Pancreas (tissue), 10 donors: ENCODE measurements at regions not wholly inside any gene's neighbourhood (a gene's known extent, or its start where the extent isn't known, plus 50 kb on each side); places are given as distances from the start of the nearest gene placed in this dataset.

Source experiments
- ATAC-seq, 4 donors: fragments of 200-7000 bp; cut with Tn5 transposase; one replicate each; pipeline versions ENCODE4 v1.8.0 to v1.9.1; 2020; ENCODE audit warnings: mild to moderate bottlenecking in 4 of 4, moderate library complexity in 4 of 4
- DNase-seq, 6 donors: peaks; one replicate each; pipeline ENCODE4 v3.0.0-alpha.2; 2020
- FAIRE-seq: peaks from 2 replicates; lab custom pipeline; 2012; peaks lifted over from hg19 to GRCh38; lab: Jason Lieb, UNC
- H3K27ac ChIP-seq, 4 donors: fragments of 200-600 bp; sonication (generic); 1 replicate in 3 of 4; 2 replicates in 1 of 4; pipeline versions ENCODE4 v1.5.0 to v1.8.0; 2020
- H3K27me3 ChIP-seq, 4 donors: fragments of 200-600 bp; one replicate each; pipeline ENCODE4 v1.8.0; 2021
- H3K36me3 ChIP-seq, 3 donors: fragments of 200-600 bp; sonication (generic) in 1 of 3; one replicate each; pipeline versions ENCODE4 v1.5.0 to v1.8.0; 2020 to 2021
- H3K4me1 ChIP-seq, 3 donors: fragments of 200-600 bp; one replicate each; pipeline ENCODE4 v1.8.0; 2021
- H3K4me3 ChIP-seq, 4 donors: fragments of 200-600 bp; sonication (generic) in 2 of 4; one replicate each; pipeline versions ENCODE4 v1.5.0 to v1.8.0; 2020 to 2021
- H3K9me3 ChIP-seq, 4 donors: fragments of 200-600 bp; one replicate each; pipeline ENCODE4 v1.8.0; 2021
- CTCF ChIP-seq, 4 donors: fragments of 200-600 bp; sonication (generic) in 3 of 4; IDR thresholded peaks; one replicate each; pipeline versions ENCODE4 v1.5.0 to v1.8.0; 2021; ENCODE audit warnings: antibody characterized with exemption in 4 of 4
- WGBS, 2 donors: extraction: QIAGEN DNeasy Blood & Tissue Kit; methylation state at CpG; one replicate each; pipeline ENCODE4 v1.1.7; 2013; 5-methylcytosine and 5-hydroxymethylcytosine counted together
- intact Hi-C, 3 donors: fragments of 100-400 bp; cut with DNase I; formaldehyde crosslinking; loops; one replicate each; pipeline versions ENCODE4 v1.11.1 to v1.14.2; 2022
- donor health status: healthy with polysubstance abuse.
- donor health status: DM: no; HTN: no; CAD: no; lungs with moderate emphysema.
- donor health status: DM: no; HTN: no; CAD: no.
- donor health status: control.
- donor health status: control.
- donor health status: Bipolar disorder and iron deficiency.
- donor health status: DM: yes; HTN: yes; CAD: no.
- donor health status: DM: no; HTN: no; CAD: no.
- donor health status: DM: no; HTN: no; CAD: no.
- donor health status: DM: yes; HTN: yes; CAD: no.

GRCh38 chr1:50292276-50292675 lies 131.0 kb downstream of the DMRTA2 start:
- ATAC-seq (no peak), DNase-seq (no peak), FAIRE-seq (no peak)
- no peaks in the 10 kb centered on the region for H3K9me3 ChIP-seq
- no peak overlapping the region for H3K4me3 ChIP-seq
- H3K27me3 ChIP-seq = no peaks in the 10 kb centered on the region
- intact Hi-C loops = no loop called here
- H3K36me3 ChIP-seq = no peaks in the 10 kb centered on the region
- 64 to 68% methylated on average over 9 of the region's 9 CpGs for WGBS, 2 donors
- H3K4me1 ChIP-seq = no peaks in the 10 kb centered on the region
- TF ChIP-seq CTCF (IDR thresholded peaks at IDR 0.05) = no peak
- no peak overlapping the region for H3K27ac ChIP-seq

GRCh38 chr1:50289495-50289894 lies 133.7 kb downstream of the DMRTA2 start:
- Histone ChIP-seq H3K9me3 (no peaks in the 10 kb centered on the region), H3K27me3 (no peaks in the 10 kb centered on the region), H3K36me3 (no peaks in the 10 kb centered on the region), H3K27ac (no peak overlapping the region), H3K4me1 (no peaks in the 10 kb centered on the region), H3K4me3 (no peak overlapping the region)
- ATAC-seq (no peak), DNase-seq (no peak), FAIRE-seq (no peak)
- intact Hi-C loops = no loop called here
- no peak for TF ChIP-seq CTCF (IDR thresholded peaks at IDR 0.05)
- WGBS, 2 donors = 86% methylated on average over 3 of the region's 3 CpGs

- TF ChIP-seq CTCF (IDR thresholded peaks at IDR 0.05) = no peak
- H3K27me3 ChIP-seq = no peaks in the 10 kb centered on the region
- no peaks in the 10 kb centered on the region for H3K36me3 ChIP-seq
- DNase-seq (peak in 1 of 6 donors; percentile 20), FAIRE-seq (no peak), ATAC-seq (peak in 1 of 4 donors; percentile 45)
- 13 to 15% methylated on average over 4 of the region's 4 CpGs for WGBS, 2 donors
- no peaks in the 10 kb centered on the region for H3K4me1 ChIP-seq
- no peak overlapping the region for H3K4me3 ChIP-seq
- H3K27ac ChIP-seq = no peak overlapping the region
- intact Hi-C loops = no loop called here
- no peaks in the 10 kb centered on the region for H3K9me3 ChIP-seq
Observed at GRCh38 chr1:50285994-50286393, 137.2 kb downstream of the DMRTA2 start.

GRCh38 chr1:50279622-50280330 lies 143.5 kb downstream of the DMRTA2 start:
- WGBS, 2 donors = 10 to 12% methylated on average over 7 of the region's 7 CpGs
- DNase-seq = no peak
- Histone ChIP-seq H3K4me3 (no peak overlapping the region), H3K27ac (no peak overlapping the region), H3K4me1 (no peaks in the 10 kb centered on the region), H3K27me3 (no peaks in the 10 kb centered on the region), H3K9me3 (no peaks in the 10 kb centered on the region), H3K36me3 (no peaks in the 10 kb centered on the region)
- peak in 2 of 4 donors; percentile 31 to 42 for ATAC-seq
- intact Hi-C loops = no loop called here
- FAIRE-seq = no peak
- no peak for TF ChIP-seq CTCF (IDR thresholded peaks at IDR 0.05)

GRCh38 chr1:50278961-50279360 lies 144.3 kb downstream of the DMRTA2 start:
- TF ChIP-seq CTCF (IDR thresholded peaks at IDR 0.05) = no peak
- H3K27ac ChIP-seq = no peak overlapping the region
- WGBS, 2 donors = 23 to 37% methylated on average over 3 of the region's 3 CpGs
- no peaks in the 10 kb centered on the region for H3K4me1 ChIP-seq
- FAIRE-seq (no peak), ATAC-seq (no peak), DNase-seq (no peak)
- H3K36me3 ChIP-seq = no peaks in the 10 kb centered on the region
- intact Hi-C loops = no loop called here
- no peaks in the 10 kb centered on the region for H3K9me3 ChIP-seq
- no peak overlapping the region for H3K4me3 ChIP-seq
- no peaks in the 10 kb centered on the region for H3K27me3 ChIP-seq
